ENCODE measurements at regions not wholly inside any gene's neighbourhood (a gene's known extent, or its start where the extent isn't known, plus 50 kb on each side); places are given as distances from the start of the nearest gene placed in this dataset.

DNA sequence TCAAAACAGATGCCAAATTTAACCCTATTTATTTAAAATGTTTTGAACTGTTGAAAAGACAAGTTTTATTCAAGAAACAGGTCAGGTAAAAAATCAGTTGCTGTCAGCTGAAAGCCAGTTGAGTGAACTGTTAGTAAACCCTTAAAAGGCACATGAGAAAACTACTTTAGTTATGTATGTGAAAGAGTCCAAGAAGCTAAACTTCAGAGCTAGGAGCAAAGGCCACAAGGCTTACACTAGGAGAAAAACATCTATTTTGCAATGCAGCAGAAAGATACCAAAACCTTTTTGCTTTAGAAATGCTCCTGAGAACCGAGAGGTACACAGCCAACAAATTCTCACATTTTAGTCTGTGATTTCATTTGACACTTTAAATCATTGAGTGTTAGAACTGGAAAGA lies 375.2 kb downstream of the FSCB start:
- DNase-seq, result no peak

DNA sequence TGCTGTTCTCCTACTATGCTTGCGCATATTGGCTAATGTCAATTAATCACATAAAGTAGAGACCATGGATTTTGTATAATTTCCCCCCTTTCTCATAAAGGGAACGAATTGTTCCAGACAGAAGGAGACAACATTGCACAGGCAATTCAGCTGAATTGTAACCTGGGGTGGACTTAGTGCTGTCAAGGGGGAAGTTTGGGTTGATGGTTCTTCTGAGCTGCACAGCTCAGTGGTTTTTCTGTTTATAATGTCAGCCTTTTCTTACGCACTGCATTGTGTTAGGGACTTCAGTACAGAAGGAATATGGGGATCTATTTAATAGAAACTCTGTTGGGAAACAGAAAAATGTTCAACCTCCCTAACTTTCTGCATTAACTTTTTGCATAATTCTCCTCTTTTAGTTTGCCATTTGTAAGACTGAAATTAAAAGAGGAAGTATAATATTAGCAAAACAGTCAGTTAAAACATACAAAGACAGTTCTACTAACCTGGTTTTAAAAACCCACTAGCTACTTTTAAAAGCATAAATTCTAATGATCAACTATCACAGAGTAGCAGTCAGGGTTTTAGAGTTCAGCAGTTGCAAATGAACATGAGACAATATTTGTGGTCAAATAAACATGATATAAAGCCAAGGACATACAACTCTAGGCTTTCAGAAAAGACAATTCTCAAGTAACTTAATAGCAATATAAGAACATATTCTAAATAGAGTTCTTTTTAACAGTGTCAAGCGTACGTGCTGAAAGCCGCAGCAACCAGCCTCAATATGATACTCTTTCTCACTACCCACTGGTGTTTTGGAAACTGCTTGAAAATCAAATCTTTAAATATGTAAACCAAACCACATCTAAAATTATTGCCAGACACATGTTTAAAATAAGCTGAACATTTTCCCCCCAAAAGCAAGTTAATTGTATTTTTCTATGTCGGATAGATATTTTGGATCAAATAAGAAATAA lies 393.0 kb downstream of the FSCB start:
- DNase-seq, result no peak

DNA sequence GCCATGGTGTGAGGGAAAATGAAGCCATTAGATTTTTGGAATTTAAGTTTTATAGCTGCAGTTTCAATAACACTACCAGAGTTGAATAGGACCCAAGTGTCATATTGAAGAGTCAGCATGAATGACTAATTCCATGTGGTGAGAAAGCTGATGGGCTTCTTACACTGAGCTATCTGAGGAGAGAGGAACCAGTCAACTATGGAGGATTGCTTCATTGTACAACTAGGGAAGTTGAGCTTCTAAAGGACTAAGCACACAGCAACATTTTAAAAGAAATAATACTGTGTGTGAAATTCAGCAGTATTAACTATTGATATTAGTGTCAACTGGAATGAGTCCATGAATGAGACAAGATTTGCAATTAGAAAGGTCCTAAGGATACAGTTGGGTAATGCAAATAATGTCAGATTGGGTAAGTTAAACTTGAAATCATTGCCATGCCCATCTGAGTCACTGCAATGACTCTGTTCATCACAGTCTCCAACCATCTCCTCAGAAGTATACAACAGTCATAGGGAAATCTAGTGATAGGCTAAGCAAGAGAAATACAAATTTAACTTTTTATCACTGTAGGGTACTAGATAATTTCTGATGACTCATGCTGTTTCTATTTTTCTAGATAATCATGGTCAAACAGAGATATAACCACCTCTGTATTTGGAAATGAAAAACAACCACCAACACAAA lies 394.2 kb downstream of the FSCB start:
- no peak for DNase-seq

DNA sequence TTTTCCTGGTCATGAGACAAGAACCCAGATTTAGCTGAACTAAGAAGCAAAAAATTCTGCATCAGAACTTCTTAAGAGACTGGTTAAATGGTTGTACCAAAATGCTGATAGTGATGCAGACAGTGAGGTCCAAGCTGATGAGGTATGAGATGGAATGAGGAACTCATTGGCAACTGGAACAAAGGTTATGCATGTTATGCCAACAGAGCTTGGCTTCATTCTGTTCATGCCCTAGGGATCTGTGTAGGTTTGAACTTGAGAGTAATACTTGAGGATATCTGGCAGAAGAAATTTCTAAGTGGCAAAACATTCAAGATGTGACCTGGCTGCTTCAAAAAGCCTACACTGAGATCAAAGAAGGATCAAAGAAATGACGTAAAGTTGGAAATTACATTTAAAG lies 398.0 kb downstream of the FSCB start:
- no peak for DNase-seq

DNA sequence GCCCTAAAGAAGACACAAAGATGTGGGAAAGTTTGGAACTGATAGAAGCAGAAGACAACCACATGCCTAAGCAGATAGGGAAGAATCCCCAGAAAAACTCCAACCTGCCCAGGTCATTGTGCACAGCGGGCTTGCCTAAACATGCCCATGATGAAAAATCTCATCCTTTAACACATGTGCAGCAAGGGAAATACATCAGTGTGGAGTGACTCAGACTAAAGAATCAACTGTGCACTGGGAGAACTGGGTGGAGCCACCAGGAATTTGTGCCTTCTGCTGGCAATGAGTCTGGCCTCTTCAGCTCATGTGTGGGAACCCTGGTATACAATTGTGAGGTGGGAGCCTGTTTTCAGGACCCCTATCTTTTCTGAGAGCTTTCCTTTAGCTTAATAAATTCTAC lies 398.5 kb downstream of the FSCB start:
- no peak for DNase-seq

DNA sequence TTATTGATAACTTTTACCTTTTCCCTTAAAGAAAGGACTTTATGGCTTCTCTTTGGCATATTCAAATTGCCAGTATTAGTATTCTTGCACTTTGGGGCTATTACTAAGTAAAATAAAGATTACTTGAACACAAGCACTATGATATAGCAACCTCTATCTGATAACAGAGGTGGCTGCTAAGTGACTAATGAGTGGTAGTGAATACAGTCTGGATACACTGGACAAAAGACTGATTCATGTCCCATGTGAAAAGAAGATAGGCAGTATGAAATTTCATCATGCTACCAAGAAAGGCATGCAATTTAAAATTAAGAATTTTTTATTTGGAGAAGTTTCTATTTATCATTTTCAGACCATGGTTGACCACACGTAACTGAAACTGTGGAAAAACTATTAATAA lies 399.9 kb downstream of the FSCB start:
- DNase-seq, result no peak

DNA sequence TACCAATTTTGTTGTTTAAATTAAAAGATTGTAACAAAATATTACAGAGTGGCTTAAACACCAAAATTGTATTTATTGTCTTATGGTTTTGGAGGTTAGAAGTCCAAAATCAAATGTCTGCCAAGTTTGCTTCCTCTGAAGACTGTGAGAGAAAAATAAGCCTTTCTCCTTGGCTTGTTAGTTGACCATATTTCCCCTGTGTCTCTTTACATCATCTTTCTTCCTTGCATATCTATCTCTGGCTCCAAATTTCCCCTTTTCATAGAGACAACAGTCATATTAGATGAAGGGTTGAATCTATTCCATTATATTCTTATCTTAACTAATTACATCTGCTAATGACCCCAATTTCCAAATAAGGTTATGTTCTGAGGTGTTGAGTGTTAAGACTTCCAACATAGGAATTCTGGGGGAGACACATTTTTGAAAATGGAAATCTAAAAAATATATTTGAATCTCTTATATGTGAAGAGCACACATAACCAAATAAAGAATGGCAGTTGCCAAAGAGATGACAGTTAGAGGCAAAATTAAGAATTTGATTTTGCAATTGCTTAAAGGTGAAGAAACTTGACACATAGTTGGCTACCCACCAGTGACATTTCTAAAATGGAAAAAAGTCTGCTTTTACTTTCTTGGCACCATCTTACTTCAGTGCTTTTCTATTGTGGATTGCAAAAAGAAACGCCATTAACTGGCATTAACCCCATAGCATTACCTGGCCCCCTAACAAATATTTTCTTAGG lies 407.2 kb downstream of the FSCB start:
- no peak for DNase-seq

DNA sequence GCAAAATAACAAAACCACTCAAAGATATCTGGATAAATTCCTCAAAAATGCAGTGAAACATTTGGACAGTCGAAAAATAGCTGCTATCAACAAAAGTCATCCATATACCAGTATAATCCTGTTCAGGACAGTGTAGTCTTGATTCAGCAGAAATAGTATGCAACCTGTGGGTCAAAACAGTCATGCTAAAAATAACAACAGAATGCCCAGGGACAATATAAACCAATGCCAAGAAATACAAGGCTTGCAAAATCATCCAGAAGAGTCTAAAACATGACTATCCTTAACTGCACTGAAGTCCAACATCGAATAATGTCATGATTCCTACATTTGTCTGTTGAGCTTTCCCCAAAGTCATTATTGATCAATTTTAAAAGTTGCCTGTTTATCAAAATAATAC lies 425.9 kb downstream of the FSCB start:
- no peak for DNase-seq

DNA sequence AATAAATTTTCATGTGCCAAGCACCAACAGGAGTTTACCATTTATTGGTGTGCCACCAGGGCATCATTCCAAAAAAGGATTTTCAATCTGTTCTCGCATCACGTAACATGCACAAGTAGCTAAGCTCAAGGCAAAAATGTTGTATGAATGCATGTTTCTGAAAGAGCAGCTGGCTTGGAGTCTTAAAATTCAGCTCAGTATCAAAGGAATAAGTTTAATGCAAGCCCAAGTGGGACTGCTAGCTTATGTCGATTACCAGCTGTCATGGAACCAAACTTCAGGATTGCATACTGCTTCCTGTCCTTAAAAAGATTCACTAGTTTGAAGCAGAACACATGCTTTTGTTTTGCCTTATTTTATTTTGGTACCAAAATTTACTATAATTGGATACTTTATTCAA lies 437.0 kb downstream of the FSCB start:
- no peak for DNase-seq

DNA sequence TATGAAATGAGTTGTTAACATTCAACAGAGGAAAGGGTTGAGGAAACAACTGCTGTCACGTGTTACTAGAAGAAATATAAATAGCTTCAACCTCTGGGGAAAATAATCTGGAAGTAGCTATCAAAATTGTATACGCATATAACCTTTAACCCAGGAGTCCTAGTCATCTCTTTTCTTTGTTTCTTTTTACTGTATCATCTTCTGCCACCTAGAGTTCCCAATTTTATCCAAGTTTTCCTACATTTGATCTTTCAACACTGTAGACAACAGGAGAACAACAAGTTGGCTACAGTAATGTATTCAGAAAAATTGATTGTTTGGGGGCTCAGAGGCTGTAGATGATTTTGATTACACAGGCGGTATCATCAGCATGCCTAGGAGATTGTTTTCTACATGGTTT lies 453.7 kb downstream of the FSCB start:
- DNase-seq, result no peak

DNA sequence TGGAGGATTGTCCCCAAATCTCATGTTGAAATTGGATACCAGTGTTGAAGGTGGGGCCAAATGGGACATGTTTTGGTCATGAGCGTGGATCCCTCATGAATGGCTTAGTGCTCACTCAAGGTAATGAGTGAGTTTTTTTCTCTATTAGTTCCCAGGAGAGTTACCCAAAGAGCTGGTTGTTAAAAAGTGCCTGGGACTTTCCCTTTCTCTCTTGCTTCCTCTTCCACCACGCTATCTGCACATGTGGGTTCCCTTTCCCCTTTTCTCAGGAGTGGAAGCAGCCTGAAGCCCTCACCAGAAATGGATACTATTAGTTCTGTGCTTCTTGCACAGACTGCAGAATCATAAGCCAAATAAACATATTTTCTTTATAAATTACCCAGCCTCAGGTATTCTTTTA lies 465.4 kb downstream of the FSCB start:
- no peak for DNase-seq

DNA sequence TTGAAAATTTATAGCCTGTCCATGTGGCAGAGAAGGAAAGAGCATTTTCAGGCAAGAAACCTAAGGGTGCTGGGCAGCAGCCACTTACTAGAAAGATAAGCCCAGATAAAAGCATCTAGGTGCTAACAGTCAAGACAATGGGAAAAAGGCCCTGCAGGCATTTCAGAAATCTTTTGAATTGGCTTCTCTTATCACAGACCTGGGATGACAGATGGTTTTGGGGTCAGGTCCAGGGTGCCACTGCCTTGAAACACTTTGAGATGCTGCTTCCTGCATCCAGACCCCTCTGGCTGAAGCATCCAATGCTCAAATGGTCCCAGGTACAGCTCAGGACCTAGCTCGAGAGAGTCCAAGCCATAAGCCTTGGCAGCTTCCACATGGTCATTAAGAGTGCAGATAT lies 466.5 kb downstream of the FSCB start:
- DNase-seq, result no peak

DNA sequence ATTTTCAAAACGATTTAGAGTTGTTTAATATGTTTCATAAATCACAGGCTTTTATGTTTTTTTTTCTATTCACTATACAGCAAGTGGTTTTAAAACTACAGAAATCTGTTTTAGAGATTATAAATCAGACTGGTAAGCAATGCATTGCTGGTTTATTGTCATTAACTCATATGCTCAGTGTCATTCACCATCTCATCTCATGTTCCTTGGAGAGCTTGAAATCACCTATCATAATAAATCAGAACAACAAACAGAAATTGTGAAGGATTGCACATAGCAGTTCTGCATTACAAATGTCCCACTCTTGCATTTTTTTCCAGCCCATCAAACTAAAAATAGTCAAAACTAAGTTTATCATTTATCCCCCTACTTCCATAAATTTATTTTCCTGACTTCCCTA lies 470.8 kb downstream of the FSCB start:
- DNase-seq, result no peak

DNA sequence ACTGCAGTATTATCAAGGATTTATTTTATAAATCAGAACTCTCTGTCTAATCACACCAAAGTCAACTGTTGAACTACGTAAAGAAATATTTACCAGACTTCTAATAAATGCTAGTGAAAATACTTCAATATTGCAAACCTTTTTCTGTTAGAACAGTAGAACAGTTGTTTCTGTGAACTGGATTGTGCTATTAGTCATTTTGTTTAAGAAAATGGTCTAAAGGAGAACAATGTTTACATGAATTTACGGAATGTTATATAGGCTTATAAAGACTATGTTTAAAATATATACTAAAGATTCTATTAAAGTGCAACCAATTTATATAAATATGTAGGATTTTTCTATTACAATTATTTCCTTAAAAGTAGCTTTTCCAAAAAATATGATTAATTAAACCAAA lies 471.4 kb downstream of the FSCB start:
- no peak for DNase-seq

DNA sequence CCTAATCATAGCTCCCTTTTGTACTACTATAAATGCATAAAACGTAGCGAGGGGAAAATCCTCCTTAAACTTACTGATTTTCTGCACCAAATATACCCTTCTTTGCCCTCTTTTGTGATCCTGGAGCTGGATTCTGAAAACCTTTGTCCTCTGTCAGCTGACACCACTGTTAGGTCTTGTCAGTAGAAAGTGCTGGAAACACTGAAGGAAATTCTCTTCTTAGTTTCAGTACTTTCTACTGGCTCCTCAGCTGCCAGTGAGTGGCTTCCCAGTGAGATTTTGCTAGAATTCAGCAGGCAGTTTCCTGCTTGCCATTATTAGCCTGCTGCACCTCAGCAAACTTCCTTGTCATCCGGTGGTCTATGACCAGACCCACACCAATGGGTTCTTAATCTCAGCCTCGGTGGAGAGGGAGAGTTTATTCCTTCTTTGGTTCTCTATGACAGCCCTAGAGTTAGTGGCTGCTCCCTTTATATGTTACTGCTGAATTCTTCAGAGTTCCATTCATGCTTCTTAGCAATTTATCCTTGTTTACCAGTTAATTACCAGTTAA lies 476.2 kb downstream of the FSCB start:
- DNase-seq, result no peak

DNA sequence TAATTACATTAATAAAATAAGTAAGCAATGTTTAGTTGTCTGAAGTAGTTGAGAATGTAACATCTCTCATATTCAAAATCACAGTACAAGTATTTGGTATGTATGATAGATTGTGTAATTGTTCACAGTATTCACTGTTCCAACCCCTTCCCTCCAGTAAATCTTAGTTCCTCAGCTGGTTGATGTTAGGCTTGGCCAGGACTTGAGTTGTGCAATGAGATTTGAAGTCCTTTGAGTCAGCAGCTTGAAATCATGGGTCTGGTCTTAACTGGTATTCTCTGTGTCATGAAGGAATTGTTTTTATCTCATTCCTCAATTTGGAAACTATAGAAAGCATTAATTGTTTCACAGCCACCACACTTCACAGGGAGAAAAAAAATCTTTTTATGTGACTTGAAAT lies 477.1 kb downstream of the FSCB start:
- DNase-seq, result no peak

DNA sequence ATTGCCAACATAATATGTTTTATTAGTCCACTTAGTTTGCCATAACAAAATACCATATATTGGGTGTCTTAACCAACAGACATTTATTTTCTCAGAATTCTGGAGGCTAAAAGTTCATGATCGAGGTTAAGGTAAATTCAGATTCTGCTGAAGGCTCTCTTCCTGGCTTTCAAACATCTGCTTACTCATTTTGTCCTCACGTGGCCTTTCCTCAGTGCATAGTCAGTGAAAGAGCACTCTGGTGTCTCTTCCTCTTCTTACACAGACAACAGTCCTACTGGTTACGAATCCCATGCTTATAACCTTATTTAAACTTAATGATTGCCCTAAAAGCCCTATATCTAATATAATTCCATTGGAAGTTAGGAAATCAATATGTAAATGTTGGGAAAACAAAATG lies 479.7 kb downstream of the FSCB start:
- no peak for DNase-seq

DNA sequence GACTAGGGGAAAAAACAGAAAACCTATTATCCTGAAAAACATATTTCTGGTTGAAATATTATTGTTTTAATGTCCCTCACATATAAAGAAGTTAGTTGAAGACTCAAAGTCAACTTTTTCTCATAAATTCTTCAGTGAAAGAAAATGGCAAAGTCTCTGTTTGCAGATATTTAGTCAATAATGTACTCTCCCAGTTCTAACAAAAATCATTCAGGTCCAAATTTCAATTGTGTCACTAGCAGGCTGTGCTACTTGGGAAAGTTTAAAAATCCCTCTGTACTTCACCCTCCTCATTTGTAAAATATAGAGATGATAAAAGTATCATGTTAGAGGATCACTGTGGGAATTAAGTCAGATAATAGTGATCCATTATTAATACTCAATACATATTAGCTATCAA lies 496.5 kb downstream of the FSCB start:
- DNase-seq, result no peak

DNA sequence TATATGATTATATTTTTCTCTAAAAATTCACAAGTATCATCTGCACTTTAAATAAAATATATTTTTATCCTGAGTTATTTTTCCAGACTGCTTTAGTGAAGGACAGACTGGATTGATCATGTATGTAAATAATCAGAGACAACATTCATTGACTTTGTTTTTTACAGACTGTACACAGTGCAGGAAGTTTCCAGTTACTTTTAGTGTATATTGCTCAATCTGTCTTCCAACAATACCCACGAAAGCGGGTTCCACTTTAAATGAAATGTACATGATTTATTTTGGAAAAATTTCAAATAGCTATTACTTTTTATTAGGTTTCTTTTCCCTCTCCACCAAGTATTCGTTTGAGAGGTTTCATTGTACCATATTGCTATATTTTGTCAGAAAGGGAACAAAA lies 497.0 kb downstream of the FSCB start:
- DNase-seq, result no peak

DNA sequence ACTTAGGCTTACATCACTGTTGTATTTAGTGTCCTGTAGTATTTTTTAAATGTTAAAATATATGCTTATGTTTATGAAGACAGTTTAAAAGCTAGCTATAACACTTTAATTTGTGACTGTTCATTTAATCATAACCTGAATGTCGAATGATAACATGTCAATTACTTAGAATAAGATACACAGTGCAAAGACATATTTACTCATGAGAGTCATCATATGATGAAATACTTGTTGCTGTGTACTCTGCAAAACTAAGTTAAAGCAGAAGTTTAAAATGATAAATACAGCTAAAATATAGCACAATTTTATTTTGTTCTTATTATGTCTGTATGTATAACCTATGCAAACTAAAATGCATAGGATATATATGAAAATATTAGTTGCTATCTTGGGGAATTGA lies 497.4 kb downstream of the FSCB start:
- DNase-seq, result no peak

DNA sequence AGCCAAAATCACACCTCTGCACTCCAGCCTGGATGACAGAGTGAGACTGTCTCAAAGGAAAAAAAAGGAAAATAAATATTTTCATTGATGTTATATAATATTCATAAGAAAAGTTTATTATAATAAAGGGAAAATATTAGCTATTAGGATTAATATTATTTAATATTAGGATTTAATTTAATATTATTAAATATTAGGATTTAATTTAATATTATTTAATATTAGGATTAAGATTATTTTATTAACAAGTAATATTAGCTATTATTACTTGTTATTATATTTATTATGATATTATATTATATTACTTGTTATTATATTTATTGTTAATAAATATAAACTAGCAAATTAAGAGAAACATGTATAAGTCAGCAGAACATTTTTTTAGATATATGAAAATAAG lies 518.1 kb downstream of the FSCB start:
- no peak for DNase-seq

DNA sequence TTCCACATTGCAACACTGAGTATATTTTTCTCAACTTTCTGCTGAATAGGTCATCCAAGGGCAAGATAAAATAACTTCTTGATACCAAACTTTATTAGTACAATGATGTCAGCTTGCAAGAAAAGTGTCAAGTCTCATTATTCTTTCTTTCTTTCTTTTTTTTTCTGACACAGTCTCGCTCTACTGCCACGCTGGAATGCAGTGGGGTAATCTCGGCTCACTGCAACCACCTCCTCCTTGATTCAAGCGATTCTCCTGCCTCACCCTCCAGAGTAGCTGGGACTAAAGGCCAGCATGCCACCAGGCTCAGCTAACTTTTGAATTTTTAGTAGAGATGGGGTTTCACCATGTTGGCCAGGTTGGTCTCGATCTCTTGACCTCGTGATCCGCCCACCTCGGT lies 523.4 kb downstream of the FSCB start:
- DNase-seq, result no peak

DNA sequence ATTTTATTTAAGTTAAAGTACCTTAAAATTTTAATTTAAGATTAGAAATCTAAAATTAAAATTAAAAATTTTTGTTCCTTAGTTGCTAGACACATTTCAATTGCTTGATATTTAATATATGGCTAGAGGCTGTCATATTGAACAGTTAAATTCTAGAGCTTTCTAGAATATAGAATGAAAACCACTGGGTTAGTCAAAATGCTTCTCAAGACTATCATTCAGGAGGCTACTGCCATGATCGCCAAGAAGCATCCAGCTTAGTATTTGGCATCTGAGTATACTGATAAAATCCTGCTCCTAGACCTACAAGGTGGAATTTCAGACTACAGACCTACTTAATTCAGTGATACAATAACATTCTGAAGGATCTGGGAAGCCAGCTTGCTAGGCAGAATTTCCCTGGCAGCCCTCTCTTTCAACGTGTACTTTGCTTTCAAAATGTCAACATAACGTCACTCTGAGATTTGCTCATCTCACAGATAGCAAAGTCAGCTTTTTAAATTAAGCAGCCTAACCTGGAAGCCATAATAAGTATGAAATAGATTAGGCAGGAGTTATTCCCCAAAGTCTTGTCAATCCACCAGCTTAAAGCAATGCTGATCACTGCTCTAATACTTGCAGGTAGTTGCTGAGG lies 525.8 kb downstream of the FSCB start:
- DNase-seq, result no peak

Data from activated CD4-positive, alpha-beta T cell treated with anti-CD3 and anti-CD28 coated beads, Interleukin-2, Interleukin-6, amounts not matched to agents 100 ng/mL and 50 ng/mL, durations not matched to agents 16 hours and 8 hours (primary cell).